ENCODE measurements at regions not wholly inside any gene's neighbourhood (a gene's known extent, or its start where the extent isn't known, plus 50 kb on each side); places are given as distances from the start of the nearest gene placed in this dataset.
A peak's percentile ranks its signal among the peaks of the same experiment; 100 is the strongest.
"Not testable (repeated sequence)": the region's sequence is repeated elsewhere in the genome, so short reads cannot be mapped to it uniquely, and the experiment has no call there.

DNA sequence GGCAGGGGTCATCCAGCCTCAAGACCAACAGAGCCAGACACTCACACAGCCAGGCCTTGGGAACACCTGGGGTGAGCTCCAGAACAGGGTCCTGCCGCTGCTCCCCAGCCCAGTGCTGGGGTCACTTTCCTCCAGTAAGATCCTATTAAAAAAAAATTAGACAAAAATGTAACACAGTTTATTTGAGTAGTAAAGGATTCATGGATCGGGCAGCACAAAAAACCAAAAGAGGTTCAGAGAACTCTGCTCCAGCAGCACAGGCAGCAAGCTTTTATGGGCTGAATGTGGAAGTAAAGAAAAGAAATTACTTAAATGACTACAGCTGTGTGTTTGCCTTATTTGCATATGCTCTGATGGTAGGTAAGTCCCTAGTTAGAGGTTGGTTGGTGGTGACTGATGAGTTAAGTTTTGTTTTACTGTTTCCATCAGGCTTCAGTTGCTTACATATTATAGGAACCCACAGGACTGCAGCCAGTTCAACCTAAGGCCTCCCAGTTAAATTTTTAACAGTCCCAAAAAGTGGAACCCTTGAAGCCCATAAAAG lies 80.5 kb upstream of the FGFR2 start:
- Histone ChIP-seq H3K9me3 (ENCODE audit: control insufficient read depth, low read length) (peaks cover 7% of the 10 kb centered on the region), H3K4me3 (ENCODE audit: low read length in 2 of 2) (no peak overlapping the region), H3K27ac (ENCODE audit: low read depth in 1 of 2, low read length in 2 of 2) (no peak overlapping the region), H3K27me3 (ENCODE audit: control insufficient read depth in 1 of 2, insufficient read depth in 2 of 2, low read length in 1 of 2) (no peaks in the 10 kb centered on the region), H3K4me1 (ENCODE audit: control insufficient read depth in 1 of 2, insufficient read depth in 2 of 2, low read length in 2 of 2) (no peaks in the 10 kb centered on the region), H3K36me3 (ENCODE audit: control insufficient read depth in 1 of 2, insufficient read depth in 2 of 2, low read length in 1 of 2) (no peaks in the 10 kb centered on the region)
- DNase-seq (no peak), ATAC-seq (ENCODE audit: low FRiP score) (no peak)
- intact Hi-C loops (cut with DNase I), result no loop called here
- 98% methylated on average over 2 of the region's 2 CpGs for WGBS, 2 donors

DNA sequence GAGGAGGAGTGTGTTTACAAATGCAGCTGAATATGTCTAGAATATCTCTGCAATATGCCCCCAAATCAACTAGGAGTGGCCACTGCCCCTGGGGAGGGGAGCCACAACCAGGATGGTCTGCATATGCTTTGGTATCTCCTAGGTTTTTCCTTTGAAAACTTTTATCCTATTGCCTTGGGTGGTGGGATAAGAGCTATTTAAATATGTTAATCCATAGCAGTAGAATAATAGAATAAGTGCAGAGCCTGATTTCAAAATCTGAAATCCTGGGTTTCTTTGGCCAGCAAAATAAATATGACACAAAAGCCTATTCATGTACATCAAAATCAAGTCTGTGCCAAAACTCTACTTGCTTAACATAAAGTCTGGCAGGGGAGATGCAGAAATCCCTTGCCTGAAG lies 79.6 kb upstream of the FGFR2 start:
- no peaks in the 10 kb centered on the region for H3K27me3 ChIP-seq (ENCODE audit: control insufficient read depth in 1 of 2, insufficient read depth in 2 of 2, low read length in 1 of 2)
- H3K27ac ChIP-seq (ENCODE audit: low read depth in 1 of 2, low read length in 2 of 2), result no peak overlapping the region
- no peaks in the 10 kb centered on the region for H3K4me1 ChIP-seq (ENCODE audit: control insufficient read depth in 1 of 2, insufficient read depth in 2 of 2, low read length in 2 of 2)
- no peak overlapping the region for H3K4me3 ChIP-seq (ENCODE audit: low read length in 2 of 2)
- intact Hi-C loops (cut with DNase I), result no loop called here
- no peaks in the 10 kb centered on the region for H3K36me3 ChIP-seq (ENCODE audit: control insufficient read depth in 1 of 2, insufficient read depth in 2 of 2, low read length in 1 of 2)
- DNase-seq (no peak), ATAC-seq (ENCODE audit: low FRiP score) (no peak)
- peaks cover 7% of the 10 kb centered on the region for H3K9me3 ChIP-seq (ENCODE audit: control insufficient read depth, low read length)

DNA sequence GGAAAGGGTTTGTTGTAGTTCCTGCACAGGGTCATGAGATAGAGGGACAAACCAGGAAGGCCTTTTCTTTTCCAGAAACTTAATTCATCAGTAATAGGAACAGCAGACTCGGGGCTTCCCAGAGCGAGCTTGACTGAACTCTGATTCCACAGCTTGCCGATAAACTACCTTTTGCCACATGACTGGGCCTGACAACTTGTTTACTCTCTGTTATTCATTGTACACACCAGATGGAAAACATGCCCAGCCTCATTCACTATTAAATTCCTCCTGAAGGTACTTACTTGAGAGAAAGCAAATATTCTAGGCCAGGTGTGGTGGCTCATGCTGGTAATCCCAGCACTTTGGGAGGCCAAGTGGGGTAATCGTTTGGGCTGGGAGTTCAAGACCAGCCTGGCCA lies 77.1 kb upstream of the FGFR2 start:
- Histone ChIP-seq H3K9me3 (ENCODE audit: control insufficient read depth, low read length) (peaks cover 7% of the 10 kb centered on the region), H3K36me3 (ENCODE audit: control insufficient read depth in 1 of 2, insufficient read depth in 2 of 2, low read length in 1 of 2) (no peaks in the 10 kb centered on the region), H3K4me3 (ENCODE audit: low read length in 2 of 2) (no peak overlapping the region), H3K27me3 (ENCODE audit: control insufficient read depth in 1 of 2, insufficient read depth in 2 of 2, low read length in 1 of 2) (no peaks in the 10 kb centered on the region), H3K27ac (ENCODE audit: low read depth in 1 of 2, low read length in 2 of 2) (no peak overlapping the region), H3K4me1 (ENCODE audit: control insufficient read depth in 1 of 2, insufficient read depth in 2 of 2, low read length in 2 of 2) (no peaks in the 10 kb centered on the region)
- 97 to 99% methylated on average over 4 of the region's 4 CpGs for WGBS, 2 donors
- ATAC-seq (ENCODE audit: low FRiP score) (no peak), DNase-seq (no peak)
- intact Hi-C loops (cut with DNase I), result no loop called here

DNA sequence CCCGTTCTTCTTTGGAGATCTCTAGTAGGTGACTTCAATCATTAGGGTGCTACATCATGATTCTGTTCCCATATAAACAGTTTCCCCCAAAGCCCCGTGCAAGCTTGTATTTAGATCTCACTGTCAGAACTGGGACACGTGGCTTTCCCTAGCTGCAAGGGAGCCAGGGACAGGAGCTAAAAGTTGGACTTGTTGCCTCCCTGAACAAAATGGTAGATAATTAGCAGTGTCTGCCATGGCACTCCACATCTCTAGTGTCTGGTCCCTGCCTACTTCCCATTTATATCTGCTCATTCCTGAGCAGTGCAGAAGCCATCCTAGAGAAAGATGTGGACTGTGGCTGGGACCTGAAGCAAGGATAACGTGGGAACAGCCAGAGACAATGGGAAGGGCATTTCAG lies 76.6 kb upstream of the FGFR2 start:
- 90 to 96% methylated on average over 4 of the region's 4 CpGs for WGBS, 2 donors
- peaks cover 7% of the 10 kb centered on the region for H3K9me3 ChIP-seq (ENCODE audit: control insufficient read depth, low read length)
- H3K27ac ChIP-seq (ENCODE audit: low read depth in 1 of 2, low read length in 2 of 2), result no peak overlapping the region
- no peak for DNase-seq
- no peaks in the 10 kb centered on the region for H3K36me3 ChIP-seq (ENCODE audit: control insufficient read depth in 1 of 2, insufficient read depth in 2 of 2, low read length in 1 of 2)
- no peaks in the 10 kb centered on the region for H3K27me3 ChIP-seq (ENCODE audit: control insufficient read depth in 1 of 2, insufficient read depth in 2 of 2, low read length in 1 of 2)
- intact Hi-C loops (cut with DNase I), result no loop called here
- ATAC-seq (ENCODE audit: low FRiP score), result no peak
- H3K4me3 ChIP-seq (ENCODE audit: low read length in 2 of 2), result no peak overlapping the region
- H3K4me1 ChIP-seq (ENCODE audit: control insufficient read depth in 1 of 2, insufficient read depth in 2 of 2, low read length in 2 of 2), result no peaks in the 10 kb centered on the region

DNA sequence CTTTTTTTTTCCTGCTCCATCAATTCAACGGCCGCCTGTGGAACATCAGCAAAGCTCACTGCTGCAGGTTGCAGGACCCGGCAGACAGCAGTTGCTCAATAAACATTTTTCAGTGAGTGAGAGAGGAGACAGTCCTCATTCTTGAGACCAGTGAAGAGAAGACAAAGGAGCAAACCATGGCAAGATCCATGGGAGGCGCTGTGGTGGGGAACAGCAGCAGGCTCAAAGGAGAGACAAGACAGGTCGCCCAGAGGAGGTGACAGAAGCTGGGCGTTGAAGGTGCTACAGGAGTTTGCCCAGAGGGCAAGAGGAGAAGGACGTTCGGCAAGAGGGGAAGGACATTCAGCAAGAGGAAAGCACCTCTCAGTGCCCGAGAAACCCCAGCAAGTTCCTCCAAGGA lies 74.5 kb upstream of the FGFR2 start:
- Histone ChIP-seq H3K36me3 (ENCODE audit: control insufficient read depth in 1 of 2, insufficient read depth in 2 of 2, low read length in 1 of 2) (no peaks in the 10 kb centered on the region), H3K9me3 (ENCODE audit: control insufficient read depth, low read length) (peaks cover 1% of the 10 kb centered on the region), H3K4me3 (ENCODE audit: low read length in 2 of 2) (no peak overlapping the region), H3K27me3 (ENCODE audit: control insufficient read depth in 1 of 2, insufficient read depth in 2 of 2, low read length in 1 of 2) (no peaks in the 10 kb centered on the region), H3K27ac (ENCODE audit: low read depth in 1 of 2, low read length in 2 of 2) (no peak overlapping the region), H3K4me1 (ENCODE audit: control insufficient read depth in 1 of 2, insufficient read depth in 2 of 2, low read length in 2 of 2) (no peaks in the 10 kb centered on the region)
- intact Hi-C loops (cut with DNase I), result no loop called here
- WGBS, 2 donors, result 93 to 94% methylated on average over 9 of the region's 9 CpGs
- DNase-seq (no peak), ATAC-seq (ENCODE audit: low FRiP score) (no peak)

DNA sequence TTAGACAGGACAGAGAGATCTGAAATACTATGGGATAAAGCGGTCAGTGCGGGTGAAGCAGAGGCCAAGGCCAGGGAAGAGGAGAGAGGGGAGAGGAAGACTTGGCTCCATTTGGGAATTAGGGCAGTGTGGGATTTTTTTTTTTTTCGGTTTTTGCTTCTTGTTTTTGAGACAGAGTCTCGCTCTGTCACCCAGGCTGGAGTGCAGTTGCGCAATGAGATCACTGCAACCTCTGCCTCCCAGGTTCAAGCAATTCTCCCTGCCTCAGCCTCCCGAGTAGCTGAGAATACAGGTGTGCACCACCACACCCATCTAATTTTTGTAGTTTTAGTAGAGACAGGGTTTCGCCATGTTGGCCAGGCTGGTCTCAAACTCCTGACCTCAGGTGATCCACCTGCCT lies 71.6 kb upstream of the FGFR2 start:
- DNase-seq; H3K27me3 ChIP-seq (ENCODE audit: control insufficient read depth in 1 of 2, insufficient read depth in 2 of 2, low read length in 1 of 2); H3K36me3 ChIP-seq (ENCODE audit: control insufficient read depth in 1 of 2, insufficient read depth in 2 of 2, low read length in 1 of 2); ATAC-seq (ENCODE audit: low FRiP score); H3K27ac ChIP-seq (ENCODE audit: low read depth in 1 of 2, low read length in 2 of 2); H3K4me1 ChIP-seq (ENCODE audit: control insufficient read depth in 1 of 2, insufficient read depth in 2 of 2, low read length in 2 of 2); H3K4me3 ChIP-seq (ENCODE audit: low read length in 2 of 2); H3K9me3 ChIP-seq (ENCODE audit: control insufficient read depth, low read length): not testable (repeated sequence)
- intact Hi-C loops (cut with DNase I), result loop anchor here in 1 of 2 donors (5.0 kb wide), 1 partner anchor 63 kb away; no protein-coding TSS in a partner anchor
- 98% methylated on average over 7 of the region's 7 CpGs for WGBS, 2 donors

DNA sequence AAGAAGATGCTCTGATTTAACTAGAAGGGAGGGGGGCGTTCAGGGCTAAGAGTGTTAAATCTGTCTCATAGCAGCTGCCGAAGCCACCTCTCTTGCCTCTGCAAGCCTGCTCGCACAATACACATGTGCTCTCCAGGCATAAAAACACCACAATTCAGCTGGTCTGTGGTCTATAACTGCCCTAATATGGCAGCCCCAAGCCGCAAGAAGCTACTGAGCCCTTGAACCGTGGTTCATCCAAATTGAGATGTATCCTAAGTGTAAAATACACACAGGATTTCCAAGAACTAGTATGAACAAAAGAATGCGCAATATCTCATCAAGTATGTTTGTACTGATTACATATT lies 70.8 kb upstream of the FGFR2 start:
- intact Hi-C loops (cut with DNase I), result loop anchor here in 1 of 2 donors (5.0 kb wide), 1 partner anchor 62 kb away; no protein-coding TSS in a partner anchor
- 19 to 21% methylated on average over 6 of the region's 6 CpGs for WGBS, 2 donors
- Histone ChIP-seq H3K27ac (ENCODE audit: low read depth in 1 of 2, low read length in 2 of 2) (no peak overlapping the region), H3K9me3 (ENCODE audit: control insufficient read depth, low read length) (no peaks in the 10 kb centered on the region), H3K27me3 (ENCODE audit: control insufficient read depth in 1 of 2, insufficient read depth in 2 of 2, low read length in 1 of 2) (no peaks in the 10 kb centered on the region), H3K4me1 (ENCODE audit: control insufficient read depth in 1 of 2, insufficient read depth in 2 of 2, low read length in 2 of 2) (no peaks in the 10 kb centered on the region), H3K36me3 (ENCODE audit: control insufficient read depth in 1 of 2, insufficient read depth in 2 of 2, low read length in 1 of 2) (no peaks in the 10 kb centered on the region), H3K4me3 (ENCODE audit: low read length in 2 of 2) (no peak overlapping the region)
- no peak for ATAC-seq (ENCODE audit: low FRiP score)
- no peak for DNase-seq

DNA sequence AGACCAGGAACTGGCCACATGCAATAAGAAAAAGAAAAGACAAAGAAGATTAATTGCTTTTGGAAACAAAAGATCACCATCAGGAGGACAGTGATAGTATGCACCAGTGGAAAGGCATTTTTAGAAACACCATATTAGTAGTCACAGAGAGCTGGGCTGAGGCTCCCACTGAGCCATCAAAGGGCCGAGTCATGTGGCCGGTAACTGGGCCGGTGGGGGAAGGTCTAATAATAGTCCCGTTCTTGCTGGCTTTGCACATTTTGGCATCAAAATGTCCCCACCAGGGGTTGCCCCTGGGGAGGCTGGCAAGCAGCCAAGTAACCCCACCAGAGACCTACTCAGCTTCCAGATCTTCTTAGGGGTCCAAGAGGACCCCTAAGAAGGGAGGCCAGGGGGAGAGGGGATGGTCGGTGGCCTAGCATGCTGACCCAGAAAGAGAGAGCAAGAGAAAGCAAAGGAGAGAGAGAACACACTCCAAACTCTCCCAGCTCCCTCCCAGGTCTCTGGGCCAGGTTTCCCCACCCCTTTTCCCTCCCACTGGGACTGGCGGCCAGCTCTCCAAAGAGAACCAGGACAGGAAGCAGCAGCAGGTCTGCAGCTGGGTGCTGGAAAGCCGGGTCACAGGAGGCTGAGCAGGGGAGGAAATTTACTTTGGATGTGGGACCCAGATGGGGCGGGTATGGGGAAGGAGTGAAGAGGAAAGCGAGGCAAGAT lies 70.2 kb upstream of the FGFR2 start:
- no peaks in the 10 kb centered on the region for H3K9me3 ChIP-seq (ENCODE audit: control insufficient read depth, low read length)
- DNase-seq, result peak; percentile 79 to 81
- WGBS, 2 donors, result 3 to 4% methylated on average over 8 to 9 of the region's 9 CpGs
- H3K36me3 ChIP-seq (ENCODE audit: control insufficient read depth in 1 of 2, insufficient read depth in 2 of 2, low read length in 1 of 2), result no peaks in the 10 kb centered on the region
- H3K4me1 ChIP-seq (ENCODE audit: control insufficient read depth in 1 of 2, insufficient read depth in 2 of 2, low read length in 2 of 2), result no peaks in the 10 kb centered on the region
- peak; percentile 74 for ATAC-seq (ENCODE audit: low FRiP score)
- H3K27me3 ChIP-seq (ENCODE audit: control insufficient read depth in 1 of 2, insufficient read depth in 2 of 2, low read length in 1 of 2), result no peaks in the 10 kb centered on the region
- H3K27ac ChIP-seq (ENCODE audit: low read depth in 1 of 2, low read length in 2 of 2), result peak overlapping the region in 1 of 2 donors; percentile 74
- H3K4me3 ChIP-seq (ENCODE audit: low read length in 2 of 2), result no peak overlapping the region
- intact Hi-C loops (cut with DNase I), result loop anchor here in 1 of 2 donors (5.0 kb wide), 1 partner anchor 61 kb away; no protein-coding TSS in a partner anchor

DNA sequence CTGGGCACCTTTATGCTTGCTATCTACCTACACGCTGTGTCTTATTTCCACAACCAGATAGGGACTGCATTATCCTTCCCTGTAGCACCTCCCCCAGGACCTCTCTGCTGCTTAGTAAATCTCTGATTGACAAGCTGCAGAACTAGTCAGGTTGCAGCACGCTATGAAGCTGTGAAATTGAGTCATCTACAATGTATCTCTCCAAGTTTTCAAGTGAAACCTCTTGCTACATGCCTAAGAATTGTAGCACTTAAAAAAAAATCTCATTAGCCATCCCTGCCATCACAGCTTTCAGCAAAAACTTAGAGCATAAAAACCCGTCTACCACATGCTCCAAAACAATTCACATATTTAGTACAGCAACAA lies 69.7 kb upstream of the FGFR2 start:
- ATAC-seq (ENCODE audit: low FRiP score) (no peak), DNase-seq (no peak)
- 34 to 36% methylated on average over 3 of the region's 3 CpGs for WGBS, 2 donors
- Histone ChIP-seq H3K27ac (ENCODE audit: low read depth in 1 of 2, low read length in 2 of 2) (no peak overlapping the region), H3K27me3 (ENCODE audit: control insufficient read depth in 1 of 2, insufficient read depth in 2 of 2, low read length in 1 of 2) (no peaks in the 10 kb centered on the region), H3K4me1 (ENCODE audit: control insufficient read depth in 1 of 2, insufficient read depth in 2 of 2, low read length in 2 of 2) (no peaks in the 10 kb centered on the region), H3K4me3 (ENCODE audit: low read length in 2 of 2) (no peak overlapping the region), H3K36me3 (ENCODE audit: control insufficient read depth in 1 of 2, insufficient read depth in 2 of 2, low read length in 1 of 2) (no peaks in the 10 kb centered on the region), H3K9me3 (ENCODE audit: control insufficient read depth, low read length) (no peaks in the 10 kb centered on the region)
- intact Hi-C loops (cut with DNase I), result loop anchor here in 1 of 2 donors (5.0 kb wide), 1 partner anchor 61 kb away; no protein-coding TSS in a partner anchor

Measured in aorta (tissue), 5 donors.